ENCODE measurements at regions not wholly inside any gene's neighbourhood (a gene's known extent, or its start where the extent isn't known, plus 50 kb on each side); places are given as distances from the start of the nearest gene placed in this dataset.
"Not testable (repeated sequence)": the region's sequence is repeated elsewhere in the genome, so short reads cannot be mapped to it uniquely, and the experiment has no call there.

DNA sequence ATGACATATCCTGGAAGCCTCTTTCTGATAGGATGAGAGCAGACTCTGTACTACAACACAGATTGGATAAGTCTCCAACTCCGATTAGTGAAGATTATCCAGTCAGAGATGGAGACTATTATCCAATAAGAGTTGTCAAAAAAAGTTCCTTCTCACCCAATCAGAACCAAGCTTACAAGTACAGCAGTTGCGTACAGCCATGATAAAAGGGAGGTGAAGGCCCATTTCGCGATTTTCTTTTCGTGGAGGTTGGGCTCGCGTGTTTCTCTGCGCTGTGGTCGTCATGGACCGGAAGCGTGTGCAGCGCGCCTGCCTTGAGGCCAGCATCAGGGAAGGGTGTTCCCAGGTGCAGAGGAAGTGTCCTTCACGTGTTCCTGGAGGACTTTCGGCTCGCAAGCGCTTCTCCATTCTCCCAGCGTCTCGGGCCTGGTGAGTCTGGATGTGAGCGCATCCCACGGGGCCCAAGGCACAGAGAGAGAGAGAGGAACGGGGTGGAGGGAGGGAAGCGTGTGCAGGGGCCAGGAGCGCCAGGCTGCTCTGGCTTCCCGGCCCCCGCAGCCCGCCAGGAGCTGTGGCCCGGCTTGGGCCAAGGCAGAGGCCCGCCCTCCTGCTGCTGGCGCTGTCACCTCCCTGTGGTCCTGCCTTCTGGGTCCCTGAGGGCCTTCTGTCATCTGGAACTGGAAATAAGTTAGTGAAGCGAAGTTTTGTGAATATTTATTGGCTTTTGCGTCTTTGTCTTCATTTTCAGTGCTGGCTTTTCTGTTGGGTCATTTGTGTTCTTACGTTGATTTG lies 53.9 kb downstream of the CDRT15L2 start:
- H3K4me3 ChIP-seq; H3K36me3 ChIP-seq; DNase-seq; H3K27ac ChIP-seq; H3K27me3 ChIP-seq; H3K9me3 ChIP-seq; ATAC-seq; H3K4me1 ChIP-seq; intact Hi-C loops (cut with DNase I): not testable (repeated sequence)

DNA sequence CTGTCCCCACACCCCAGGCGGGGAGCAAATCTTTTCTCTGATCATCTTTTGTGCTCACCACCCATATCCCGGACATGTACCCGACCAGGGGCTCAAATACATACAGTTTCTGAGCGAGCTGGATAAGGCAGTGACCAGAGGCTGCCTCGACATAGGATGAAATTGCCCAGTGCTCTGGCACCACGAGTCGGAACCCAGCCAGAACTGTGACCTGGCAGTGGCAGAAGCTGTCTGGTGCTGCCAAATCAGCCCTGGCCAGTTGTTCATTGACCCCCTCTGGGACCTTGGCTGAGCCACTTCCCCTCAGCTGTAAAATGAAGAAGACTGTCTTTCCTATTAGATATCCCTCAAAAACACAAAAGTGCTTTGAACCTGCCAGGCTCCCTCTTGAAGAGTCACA lies 60.6 kb downstream of the CDRT15L2 start:
- intact Hi-C loops (cut with DNase I); H3K27me3 ChIP-seq; H3K9me3 ChIP-seq; H3K36me3 ChIP-seq; DNase-seq; ATAC-seq; H3K4me3 ChIP-seq; H3K4me1 ChIP-seq; H3K27ac ChIP-seq: not testable (repeated sequence)

- H3K4me3 ChIP-seq; H3K4me1 ChIP-seq; DNase-seq; H3K9me3 ChIP-seq; intact Hi-C loops (cut with DNase I); H3K27ac ChIP-seq; H3K36me3 ChIP-seq: not testable (repeated sequence)
- TF ChIP-seq CTCF (IDR thresholded peaks at IDR 0.05): peak; percentile 38
- H3K27me3 ChIP-seq: peaks cover 12% of the 10 kb centered on the region
- peak; percentile 96 for ATAC-seq
Measured at GRCh38 chr17:20646661-20647272, 67.2 kb downstream of the CDRT15L2 start.

DNA sequence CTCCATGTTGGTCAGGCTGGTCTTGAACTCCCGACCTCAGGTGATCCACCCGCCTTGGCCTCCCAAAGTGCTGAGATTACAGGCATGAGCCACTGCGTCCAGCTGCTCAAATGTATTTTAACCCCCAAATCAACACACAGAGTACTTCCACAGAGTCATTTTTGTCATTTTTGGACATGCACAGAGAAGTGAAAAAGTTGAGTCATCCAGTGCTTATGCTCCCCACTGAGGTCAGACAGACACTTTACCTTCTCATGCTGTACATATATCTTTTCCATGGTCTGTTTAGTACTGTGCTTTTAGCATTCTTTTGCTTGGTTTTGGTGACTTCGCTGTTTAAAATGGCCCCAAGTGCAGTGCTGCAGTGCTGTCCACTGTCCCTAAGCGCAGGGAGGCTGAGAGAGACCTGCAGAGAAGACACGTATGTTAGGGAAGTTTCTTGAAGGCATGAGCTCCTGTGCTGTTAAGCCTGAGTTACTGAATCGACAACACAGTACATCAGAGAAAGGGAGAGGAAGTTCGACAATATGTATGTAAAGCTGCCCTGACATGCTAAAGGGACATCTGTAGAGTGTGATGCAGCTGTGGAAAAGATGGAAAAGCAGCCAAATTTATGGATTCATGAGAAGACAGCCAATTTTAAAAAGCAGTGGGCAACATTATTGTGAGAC lies 69.7 kb downstream of the CDRT15L2 start:
- intact Hi-C loops (cut with DNase I); H3K9me3 ChIP-seq; DNase-seq; ATAC-seq; H3K4me3 ChIP-seq; H3K4me1 ChIP-seq; H3K36me3 ChIP-seq; H3K27ac ChIP-seq: not testable (repeated sequence)
- peaks cover 12% of the 10 kb centered on the region for H3K27me3 ChIP-seq

- H3K36me3 ChIP-seq; DNase-seq; intact Hi-C loops (cut with DNase I); H3K9me3 ChIP-seq; ATAC-seq; H3K4me3 ChIP-seq; H3K4me1 ChIP-seq; H3K27me3 ChIP-seq; H3K27ac ChIP-seq: not testable (repeated sequence)
Measured at GRCh38 chr17:20651022-20651421, 71.5 kb downstream of the CDRT15L2 start.

GRCh38 chr17:20651736-20652135 lies 72.2 kb downstream of the CDRT15L2 start:
- H3K9me3 ChIP-seq; H3K36me3 ChIP-seq; H3K27me3 ChIP-seq; intact Hi-C loops (cut with DNase I); H3K4me1 ChIP-seq; DNase-seq; H3K27ac ChIP-seq; H3K4me3 ChIP-seq: not testable (repeated sequence)
- peak; percentile 49 for ATAC-seq

- H3K9me3 ChIP-seq; H3K27ac ChIP-seq; DNase-seq; H3K4me1 ChIP-seq; H3K4me3 ChIP-seq; ATAC-seq; H3K36me3 ChIP-seq; H3K27me3 ChIP-seq; intact Hi-C loops (cut with DNase I): not testable (repeated sequence)
Measured at GRCh38 chr17:20653391-20653790, 73.9 kb downstream of the CDRT15L2 start.

DNA sequence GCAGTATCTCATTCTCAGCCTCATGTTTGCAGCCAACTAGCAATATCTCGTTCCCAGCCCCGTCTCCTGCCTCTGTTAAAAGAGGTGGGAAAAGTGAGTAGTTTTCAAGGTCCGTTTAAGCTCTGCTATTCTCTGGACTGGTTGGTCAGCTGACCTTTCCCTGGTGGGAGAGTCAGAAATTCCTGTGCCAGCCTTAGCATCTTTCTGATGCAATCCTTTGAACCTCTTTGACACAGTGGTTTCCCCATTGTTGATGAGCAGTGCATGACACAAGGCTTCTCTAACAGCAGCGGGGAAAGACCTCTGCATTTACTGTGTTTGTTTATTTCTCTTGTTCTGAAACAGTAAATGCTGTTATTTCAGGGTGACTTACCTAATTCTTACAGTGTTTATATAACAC lies 74.6 kb downstream of the CDRT15L2 start:
- H3K4me1 ChIP-seq; H3K27me3 ChIP-seq; intact Hi-C loops (cut with DNase I); H3K36me3 ChIP-seq; H3K27ac ChIP-seq; H3K4me3 ChIP-seq; H3K9me3 ChIP-seq; DNase-seq; ATAC-seq: not testable (repeated sequence)

- H3K4me3 ChIP-seq; H3K27me3 ChIP-seq; H3K9me3 ChIP-seq; H3K27ac ChIP-seq; intact Hi-C loops (cut with DNase I); H3K4me1 ChIP-seq; H3K36me3 ChIP-seq; ATAC-seq; DNase-seq: not testable (repeated sequence)
Measured at GRCh38 chr17:20654575-20654974, 75.1 kb downstream of the CDRT15L2 start.

GRCh38 chr17:20665103-20665955 lies 85.8 kb downstream of the CDRT15L2 start:
- H3K27me3 ChIP-seq; DNase-seq; H3K4me1 ChIP-seq; H3K27ac ChIP-seq; H3K4me3 ChIP-seq; H3K36me3 ChIP-seq; intact Hi-C loops (cut with DNase I); H3K9me3 ChIP-seq: not testable (repeated sequence)
- peak; percentile 44 for ATAC-seq

DNA sequence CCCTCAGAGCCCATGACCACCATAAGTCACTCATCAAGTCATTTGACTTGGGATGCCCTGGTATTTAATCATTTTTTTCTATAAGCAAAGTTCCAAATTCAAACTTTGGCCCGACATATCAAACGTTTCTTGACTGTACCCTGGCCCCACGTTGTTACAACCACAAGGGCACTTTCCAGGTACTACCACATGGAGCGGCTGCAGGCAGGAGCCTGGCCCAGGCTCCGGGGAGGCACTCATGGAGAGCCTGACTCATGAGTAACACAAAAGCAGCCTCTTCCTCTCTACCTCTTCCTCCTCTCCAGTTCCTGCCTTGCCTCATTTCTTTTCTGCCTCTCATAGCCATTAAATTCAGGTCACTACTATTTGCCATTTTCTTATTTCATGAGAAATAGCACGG lies 87.2 kb downstream of the CDRT15L2 start:
- ATAC-seq: peak; percentile 48
- H3K4me1 ChIP-seq; H3K27ac ChIP-seq; H3K9me3 ChIP-seq; DNase-seq; intact Hi-C loops (cut with DNase I); H3K27me3 ChIP-seq; H3K4me3 ChIP-seq; H3K36me3 ChIP-seq: not testable (repeated sequence)

- DNase-seq; H3K36me3 ChIP-seq; H3K27ac ChIP-seq; ATAC-seq; H3K4me1 ChIP-seq; H3K9me3 ChIP-seq; H3K27me3 ChIP-seq; intact Hi-C loops (cut with DNase I); H3K4me3 ChIP-seq: not testable (repeated sequence)
Measured at GRCh38 chr17:20667712-20668111, 88.2 kb downstream of the CDRT15L2 start.

Measured in upper lobe of right lung (tissue), 1 donor.